Inflammatory macrophage treated with lipopolysaccharide for 4 hours (primary cell): ENCODE measurements at regions not wholly inside any gene's neighbourhood (a gene's known extent, or its start where the extent isn't known, plus 50 kb on each side); places are given as distances from the start of the nearest gene placed in this dataset.

Experiments used
- DNase-seq: peaks from one replicate; pipeline ENCODE4 v3.0.0-alpha.2; 2020

DNA sequence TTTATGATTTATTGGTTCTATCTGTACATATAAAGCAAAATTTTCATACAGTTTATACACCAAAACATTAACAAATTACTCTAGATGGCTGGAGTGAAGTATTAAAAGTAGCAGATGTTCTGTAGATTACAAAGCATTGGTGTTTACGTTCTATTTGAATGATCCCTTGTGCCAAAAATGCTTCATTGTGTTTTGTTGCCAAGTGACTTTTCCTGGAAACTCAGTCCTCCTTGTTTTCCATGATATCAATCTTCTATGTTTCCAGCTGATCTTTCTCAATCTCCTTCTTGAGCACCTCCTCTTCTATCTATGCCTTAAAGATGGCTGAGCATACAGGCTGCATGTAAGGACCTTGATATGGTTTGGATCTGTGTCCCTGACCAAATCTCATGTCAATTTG, 263.6 kb upstream of the CTSO start:
- no peak for DNase-seq

DNA sequence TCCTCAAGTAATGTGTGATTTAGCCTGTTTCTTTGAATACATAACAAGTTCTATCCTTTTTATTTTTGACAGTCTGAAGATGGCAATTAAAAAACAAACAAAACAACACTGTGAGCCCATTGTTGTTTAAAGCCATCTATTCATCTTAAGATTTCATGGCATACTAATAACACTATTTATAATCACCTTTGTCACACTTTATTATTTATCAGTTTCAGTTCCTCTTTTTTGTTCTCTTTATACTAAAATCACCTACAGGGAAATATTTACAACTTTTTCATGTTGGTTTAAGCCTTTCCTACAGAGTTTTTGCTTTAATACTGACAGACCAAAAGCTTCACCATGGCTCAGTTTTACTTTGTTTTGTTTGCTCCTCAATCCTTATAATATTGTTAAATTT, 247.4 kb upstream of the CTSO start:
- DNase-seq, result no peak

DNA sequence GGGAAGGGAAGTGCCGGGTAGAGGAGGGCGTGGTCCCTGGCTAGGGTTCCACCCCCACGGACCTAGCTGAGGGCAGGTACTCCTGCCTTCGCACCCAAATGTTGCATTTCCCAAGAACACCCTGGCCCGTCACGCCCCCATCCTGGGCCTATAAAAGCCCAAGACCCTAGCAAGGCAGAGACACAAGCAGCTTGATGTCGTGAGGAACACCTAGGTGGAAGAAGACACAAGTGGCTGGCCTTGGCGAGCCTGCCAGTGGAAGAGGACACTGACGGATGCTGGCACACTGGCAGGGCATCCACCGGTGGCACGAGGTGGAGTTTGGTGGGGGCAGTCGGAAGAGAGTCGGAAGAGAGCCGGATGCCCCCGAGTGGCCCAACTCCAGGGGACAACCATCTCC, 244.8 kb upstream of the CTSO start:
- no peak for DNase-seq

DNA sequence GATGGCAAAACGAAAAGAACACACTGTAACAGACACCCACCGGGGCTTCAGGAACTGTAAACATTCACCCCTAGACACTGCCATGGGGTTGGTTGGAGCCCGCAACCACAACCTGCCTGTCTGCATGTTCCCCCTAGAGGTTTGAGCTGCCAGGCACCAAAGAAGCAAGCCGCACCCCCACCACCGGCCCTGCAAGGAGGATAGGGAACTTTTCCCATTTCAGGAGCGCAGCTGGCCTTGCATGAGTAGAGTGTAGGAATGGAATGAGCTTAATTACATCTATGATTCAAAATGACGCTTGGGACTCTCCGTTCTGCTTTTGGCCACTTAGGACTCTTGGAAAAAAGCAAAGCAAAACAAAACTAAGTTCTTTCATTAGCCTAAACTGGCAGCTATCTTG, 243.6 kb upstream of the CTSO start:
- no peak for DNase-seq

DNA sequence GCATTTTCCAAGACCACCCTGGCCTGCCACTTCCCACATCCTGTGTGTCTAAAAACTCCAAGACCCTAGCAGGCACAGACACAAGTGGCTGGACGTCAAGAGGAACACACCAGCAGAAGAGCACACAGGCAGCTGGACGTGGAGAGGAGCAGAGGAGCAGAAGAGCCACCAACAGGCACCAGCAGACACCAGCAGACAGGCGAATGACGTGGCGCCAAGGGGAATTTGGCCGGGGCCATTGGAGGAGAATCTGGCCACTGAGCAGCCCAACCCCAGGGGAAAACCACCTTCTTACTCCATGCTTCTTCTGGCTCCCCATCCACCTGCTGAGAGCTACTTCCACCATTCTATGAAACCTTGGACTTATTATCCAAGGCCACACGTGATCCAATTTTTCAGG, 243.1 kb upstream of the CTSO start:
- DNase-seq, result no peak

DNA sequence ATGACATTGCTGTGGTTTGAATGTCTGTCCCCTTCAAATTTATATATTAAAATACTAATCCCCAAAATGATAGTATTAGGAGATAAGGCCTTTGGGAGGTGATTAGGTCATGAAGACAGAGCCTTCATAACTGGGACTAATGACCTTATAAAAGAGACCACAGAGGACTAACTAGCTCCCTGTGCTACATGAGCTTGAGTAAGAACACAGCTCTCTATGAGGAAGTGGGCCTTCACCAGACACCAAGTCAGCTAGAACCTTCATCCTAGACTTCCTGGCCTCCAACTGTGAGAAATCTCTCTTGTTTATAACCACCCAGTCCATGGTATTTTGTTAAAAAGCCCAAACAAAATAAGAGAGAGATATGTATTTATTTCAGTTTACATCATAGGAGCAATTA, 242.2 kb upstream of the CTSO start:
- DNase-seq, result peak; percentile 1

DNA sequence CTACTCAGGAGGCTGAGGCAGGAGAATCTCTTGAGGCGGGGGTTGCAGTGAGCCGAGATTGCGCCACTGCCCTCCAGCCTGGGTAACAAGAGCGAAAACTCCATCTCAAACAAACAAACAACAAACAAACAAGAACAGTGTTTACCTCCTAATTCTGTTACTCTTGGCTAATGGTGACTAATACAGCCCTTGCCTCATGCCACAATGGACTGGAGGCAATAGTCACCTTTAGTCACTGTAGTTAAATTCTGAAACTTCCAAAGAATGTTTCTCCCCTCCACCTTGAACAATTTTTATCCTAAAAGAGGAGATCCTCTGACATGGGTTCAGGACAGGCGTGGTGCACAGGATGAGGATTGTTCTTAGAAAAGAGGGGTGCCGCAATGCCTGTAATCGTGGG, 241.2 kb upstream of the CTSO start:
- DNase-seq, result no peak

DNA sequence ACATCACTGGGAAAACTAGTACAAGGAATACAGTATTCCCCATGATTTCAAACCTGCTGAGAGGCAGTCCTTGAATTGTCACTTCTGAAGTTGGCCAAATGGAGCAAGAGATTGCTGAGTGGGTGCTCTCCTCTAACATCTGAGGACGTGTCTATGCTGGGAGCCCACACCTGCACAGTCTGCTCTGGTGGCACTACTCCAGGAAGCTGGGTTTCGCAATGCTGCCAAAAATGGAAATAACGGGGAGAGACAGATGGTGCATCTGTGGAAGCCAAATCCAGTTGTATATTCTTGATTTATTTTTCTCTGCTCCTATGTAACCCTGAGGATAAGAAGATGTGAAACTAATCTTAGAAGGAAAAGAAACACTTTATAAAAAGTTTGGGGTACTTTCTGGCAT, 240.1 kb upstream of the CTSO start:
- DNase-seq, result peak; percentile 3

DNA sequence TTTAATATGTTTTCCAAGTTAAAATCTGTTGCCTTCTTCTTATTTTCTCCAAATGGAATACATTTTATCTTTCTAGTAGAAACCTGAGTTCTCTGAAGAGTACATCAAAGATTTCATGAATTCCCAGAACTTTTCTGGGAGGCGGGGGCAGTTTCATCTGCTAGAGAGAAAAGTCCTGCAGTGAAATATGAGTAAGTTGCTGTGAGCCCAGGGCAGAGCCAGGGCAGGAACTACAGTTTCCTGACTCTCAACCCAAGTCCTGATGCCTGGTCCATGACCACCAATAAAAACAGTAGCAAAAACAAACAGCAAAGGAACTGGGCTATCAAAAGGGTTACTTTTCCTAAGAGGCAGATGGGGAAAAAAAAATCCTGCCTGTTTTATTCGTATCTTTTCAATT, 239.4 kb upstream of the CTSO start:
- DNase-seq, result no peak

DNA sequence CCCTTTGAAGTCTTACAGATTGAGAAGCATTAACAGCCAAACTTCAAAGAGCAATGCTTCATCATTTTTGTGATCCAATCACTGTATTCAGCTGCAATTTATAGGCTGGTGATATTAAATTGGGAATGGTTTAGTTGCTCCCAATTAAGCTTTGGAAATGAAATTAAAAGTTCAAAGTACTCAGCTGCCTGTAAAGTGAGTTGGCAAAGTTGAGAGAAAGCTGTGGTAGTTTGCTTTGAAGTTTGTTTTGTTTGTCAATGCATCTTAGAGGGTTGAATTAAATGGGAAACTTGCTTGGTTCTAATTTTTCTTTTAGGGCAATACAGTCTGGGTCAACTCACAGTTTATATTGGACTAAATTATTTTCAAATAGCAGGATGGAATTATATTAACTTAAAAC, 238.4 kb upstream of the CTSO start:
- no peak for DNase-seq

DNA sequence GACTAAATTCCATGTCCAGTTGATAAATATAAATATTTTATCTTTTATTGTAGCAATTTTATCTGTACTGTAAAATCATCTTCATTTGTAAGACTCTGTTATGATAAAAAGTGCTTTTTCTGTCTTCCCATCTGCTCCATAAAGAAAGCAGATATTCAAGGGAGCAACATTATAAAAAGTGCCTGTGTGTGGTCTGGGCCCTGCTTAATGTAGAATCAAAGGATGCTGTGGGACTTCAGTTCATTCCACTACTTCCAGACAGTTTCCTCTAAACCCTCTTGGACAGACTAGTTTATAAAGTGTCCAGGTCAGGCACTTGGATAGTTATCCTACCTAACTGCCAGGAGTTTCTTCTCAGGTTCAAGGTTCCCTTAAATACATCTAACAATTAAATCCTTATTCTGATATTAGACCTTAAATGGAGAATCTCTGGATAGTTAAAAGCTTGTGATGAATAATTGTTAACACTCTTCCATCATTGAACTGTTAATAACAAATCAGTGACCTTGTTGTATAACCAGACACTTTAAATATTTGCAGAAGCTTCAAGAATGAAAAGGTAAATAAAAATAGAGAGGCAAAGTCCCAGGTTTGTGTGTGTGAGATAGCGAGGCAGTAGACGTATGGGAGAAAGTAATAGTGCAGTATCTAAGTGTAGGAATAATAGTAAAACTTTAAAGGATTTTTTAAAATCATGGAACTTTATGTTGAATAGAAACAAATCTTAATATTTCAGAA, 237.5 kb upstream of the CTSO start:
- DNase-seq, result no peak

DNA sequence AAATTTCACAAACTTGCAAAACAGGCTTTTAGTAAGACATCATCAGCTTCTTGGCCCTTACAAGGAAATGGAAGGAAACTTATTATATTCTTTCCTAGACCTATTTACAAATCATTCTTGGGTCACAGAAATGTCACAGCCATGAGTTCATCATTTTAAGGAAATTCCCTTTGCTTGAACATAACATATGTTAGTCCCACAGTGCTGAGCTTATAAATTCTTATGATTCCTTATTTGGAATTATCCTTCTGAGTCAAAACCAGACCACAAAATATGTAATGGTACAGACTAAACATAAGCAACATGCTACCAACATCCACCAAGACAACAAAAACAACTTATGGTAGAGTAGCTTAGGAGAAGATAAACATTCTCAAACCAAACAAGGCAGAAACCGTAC, 236.9 kb upstream of the CTSO start:
- DNase-seq, result peak; percentile 46

DNA sequence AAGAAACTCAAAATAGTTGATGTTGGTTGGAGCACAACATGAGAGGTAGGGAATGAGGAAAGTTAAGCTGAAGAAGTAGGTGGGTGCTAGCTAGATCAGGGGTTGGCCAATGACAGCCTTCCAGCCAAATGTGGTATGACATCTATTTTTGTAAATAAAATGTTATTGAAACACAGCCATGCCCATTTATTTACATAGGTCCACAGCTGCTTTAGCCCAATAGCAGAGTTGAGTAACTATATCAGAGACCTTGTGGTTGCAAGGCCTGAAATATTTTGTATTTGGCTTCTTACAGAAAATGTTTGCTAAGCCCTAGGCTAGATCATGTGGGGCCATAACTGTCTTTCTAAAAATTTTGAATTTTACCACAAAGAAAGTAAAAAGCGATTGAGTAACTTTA, 234.9 kb upstream of the CTSO start:
- no peak for DNase-seq

DNA sequence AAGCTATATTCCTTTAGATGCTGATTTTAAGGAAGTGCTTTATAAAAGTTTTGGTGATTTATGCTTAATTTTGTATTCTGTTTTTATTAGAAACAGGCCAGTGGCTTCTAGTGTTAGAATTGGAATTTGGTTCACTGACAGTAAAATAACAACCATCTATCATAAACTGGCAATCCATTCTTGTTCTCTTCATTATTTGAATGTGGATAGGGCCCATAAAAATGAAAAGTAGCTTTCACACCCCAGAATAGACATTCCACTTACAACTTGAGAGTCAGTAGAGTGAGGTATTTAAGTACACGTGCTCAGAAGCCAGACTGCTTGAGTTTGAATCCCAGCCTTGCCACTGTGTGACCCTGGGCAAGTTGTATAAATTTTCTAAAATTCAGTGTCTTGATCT, 232.4 kb upstream of the CTSO start:
- DNase-seq, result no peak

DNA sequence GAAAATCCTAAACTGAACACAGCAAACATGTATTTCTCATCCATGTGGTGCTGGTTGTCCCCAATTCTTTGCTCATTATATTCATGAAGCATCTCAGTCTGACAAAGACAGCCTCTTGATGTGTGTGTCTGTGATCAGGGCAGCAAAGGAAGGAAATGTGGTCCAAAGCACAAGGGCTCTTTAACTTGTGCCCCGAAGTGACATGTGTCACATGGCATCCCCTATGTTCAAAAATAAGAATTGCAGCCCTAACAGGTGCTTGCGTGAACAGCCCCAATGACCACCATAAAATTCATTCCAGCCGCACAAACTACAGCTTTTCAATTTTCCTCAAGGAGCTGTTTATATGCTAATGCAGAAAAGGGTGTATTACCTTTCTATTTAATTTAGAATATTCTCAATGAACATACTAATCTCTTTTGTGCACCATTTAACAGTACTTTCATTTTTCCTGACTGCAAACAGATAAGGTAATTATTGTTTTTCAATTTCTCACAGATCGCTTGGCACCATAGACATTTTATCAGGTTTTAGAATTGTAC, 231.9 kb upstream of the CTSO start:
- no peak for DNase-seq

DNA sequence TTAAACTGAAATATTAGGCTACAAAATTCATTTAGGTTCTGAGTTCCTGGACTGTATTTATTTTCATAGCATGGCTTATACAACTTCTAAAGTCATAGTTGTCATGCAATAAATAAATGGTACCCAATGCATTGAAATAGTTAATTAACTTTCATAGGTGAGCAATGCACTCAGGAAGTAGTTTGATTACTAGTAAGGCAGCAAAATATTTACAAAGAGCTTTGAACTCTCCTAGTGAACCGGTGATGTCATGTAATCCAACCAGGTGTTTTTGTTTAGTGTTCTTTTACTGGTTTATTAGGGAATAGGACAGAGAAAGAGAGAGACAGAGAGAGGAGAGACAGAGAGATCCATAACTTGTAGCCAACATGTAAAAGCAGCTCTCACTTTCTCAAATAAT, 228.6 kb upstream of the CTSO start:
- no peak for DNase-seq

DNA sequence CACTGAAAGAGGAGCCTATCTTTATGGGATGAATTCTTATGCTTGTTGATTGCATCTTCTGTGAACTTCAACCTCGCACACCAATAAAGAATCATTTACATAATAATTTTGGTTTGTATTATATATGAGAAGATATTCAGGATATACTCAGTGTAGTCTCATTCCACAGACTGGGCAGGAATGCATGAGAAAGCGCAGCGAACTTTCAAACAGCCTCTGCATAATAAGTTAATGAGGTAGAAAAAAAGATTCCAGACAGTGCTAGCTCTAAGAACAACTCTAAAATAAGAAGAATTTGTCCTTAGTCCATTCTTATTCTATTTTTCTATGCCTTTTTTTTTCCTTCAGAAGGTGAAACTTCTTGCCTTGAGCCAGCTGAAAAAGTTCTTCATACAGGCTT, 224.3 kb upstream of the CTSO start:
- DNase-seq, result no peak

DNA sequence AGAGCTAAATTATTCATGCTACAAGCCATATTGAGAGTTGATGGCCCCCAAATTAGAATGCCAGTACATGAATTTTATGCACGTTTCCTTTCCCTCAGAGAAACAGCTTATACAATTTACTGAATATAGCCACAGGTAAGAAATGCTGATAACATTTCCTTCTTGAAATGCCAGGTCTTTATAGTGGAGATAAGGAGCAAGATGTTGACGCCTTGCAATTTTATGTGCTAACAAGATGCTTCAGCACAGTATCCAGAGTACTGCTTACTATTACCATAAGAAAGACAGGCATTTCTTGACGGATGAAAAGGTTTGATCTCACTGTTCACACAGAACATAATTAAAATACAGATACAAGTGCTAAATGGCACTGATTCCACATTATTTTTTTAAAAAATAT, 223.2 kb upstream of the CTSO start:
- DNase-seq, result no peak

DNA sequence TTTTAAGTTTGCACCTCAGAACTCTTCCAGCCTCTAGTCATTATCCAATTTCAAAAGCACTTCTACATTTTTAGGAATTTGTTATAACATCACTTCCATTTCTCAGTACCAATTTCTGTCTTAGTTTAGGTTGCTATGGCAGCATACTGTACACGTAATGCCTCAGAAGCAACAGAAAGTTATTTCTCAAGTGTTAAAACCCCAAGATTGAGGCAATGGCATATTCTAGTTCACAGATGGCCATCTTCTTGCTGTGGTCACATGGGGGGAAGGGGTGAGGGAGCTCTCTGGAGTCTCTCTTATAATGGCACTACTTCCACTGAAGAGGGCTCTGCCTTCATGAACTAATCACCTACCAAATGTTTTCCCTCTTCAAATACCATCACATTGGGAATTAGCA, 220.3 kb upstream of the CTSO start:
- DNase-seq, result peak; percentile 23

DNA sequence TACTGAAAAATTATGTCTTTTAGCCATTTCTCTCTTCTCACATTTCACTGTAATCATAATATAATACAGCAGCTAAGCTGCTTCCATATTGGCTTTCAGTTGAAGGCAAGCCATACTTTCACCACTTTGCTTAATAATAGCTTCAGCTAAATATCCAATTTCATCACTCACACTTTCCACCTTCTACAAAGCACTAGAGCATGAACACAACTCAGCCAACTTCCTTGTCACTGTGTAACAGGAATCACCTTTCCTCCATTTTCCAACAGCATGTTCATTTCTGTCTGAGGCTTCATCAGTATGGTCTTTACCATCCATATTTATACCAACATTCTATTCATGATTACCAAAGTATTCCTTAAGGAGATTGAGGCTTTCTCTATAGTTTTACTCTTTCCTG, 219.8 kb upstream of the CTSO start:
- DNase-seq, result no peak

DNA sequence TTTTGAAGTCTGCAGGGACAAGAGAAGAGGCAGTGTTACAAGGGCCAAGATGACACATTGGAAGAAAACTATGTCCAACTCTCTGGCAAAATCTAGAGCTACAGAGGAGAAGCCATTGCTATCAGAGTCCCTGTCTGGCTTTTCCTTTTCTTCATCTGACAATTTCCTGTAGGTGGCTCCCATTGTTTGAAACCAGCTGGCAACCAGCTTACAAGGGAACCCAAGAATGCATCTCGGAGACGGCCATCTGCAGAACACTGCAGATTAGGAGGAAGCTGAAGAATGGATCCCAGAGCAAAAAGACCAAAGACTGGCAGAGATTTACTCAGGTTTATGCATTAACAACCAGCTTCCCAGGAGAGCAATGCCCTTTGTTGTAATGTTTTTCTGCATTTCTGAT, 216.2 kb upstream of the CTSO start:
- no peak for DNase-seq

DNA sequence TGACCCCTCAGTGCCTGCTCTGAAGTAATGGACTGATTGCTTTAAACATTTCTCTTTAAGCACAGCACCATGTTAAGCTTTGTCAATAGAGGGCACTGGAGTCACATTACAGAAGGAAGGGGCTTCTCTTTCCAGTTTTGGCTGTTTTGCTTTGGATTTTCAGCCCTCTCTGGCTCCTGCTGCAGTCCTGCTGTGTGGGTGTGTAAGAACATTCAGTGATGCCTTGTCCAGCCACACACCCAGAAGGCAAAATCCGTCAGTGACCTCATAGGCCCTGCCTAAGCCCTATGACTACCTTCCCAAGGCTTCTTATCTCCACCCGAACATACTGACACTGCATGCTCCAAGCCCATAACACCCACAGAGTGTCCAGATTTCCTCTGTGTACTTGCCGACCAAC, 215.3 kb upstream of the CTSO start:
- peak; percentile 7 for DNase-seq

DNA sequence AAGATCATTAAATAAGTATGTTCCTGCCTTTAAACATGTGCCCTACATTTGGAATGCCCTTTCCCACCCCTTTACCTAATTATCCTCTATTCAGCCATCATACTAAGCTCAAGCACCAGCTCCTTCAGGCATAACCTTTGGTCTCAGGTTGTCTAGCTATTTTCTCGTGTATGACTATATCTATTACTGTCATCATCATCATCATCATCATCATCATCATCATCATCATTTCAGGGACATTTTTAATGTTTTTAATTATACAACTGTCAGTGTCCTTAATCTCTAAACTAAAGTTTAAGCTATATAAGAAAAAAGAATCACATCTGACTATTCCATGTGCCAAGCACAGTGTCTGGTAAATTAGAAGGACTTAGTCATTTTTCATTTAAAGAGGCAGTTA, 214.6 kb upstream of the CTSO start:
- no peak for DNase-seq

DNA sequence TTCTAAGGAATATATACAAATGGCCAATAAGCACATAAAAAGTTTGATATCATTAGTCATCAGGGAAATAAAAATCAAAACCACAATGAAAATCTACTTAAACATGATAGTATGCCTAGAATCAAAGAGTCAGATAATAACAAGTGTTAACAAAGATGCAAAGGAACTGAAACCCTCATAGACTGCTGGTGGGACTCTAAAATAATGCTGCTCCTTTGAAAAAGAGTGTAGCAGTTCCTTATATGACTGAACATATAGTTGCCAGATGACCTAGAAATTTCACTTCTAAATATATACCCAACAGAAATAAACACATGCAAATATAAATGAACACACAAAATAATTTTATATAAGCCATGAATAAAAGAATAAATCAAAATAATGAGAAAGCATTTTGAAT, 205.1 kb upstream of the CTSO start:
- DNase-seq, result no peak

DNA sequence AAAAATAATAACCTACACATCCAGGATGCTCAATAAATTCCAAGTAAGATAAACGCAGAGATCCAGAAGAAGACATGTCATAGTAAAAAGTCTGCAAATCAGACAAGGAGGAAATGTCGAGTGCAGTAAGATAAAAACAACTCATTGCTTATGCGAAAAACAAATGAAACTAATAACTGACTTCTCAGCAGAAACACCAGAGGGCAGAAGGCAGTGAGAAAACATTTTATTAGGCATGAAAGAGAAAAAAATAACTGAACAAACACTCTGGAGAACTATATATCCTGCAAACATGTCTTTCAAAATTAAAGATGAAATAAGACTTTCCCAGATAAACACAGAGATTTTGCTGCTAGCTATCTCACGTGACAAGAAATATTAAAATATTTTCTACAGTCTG, 201.3 kb upstream of the CTSO start:
- no peak for DNase-seq

DNA sequence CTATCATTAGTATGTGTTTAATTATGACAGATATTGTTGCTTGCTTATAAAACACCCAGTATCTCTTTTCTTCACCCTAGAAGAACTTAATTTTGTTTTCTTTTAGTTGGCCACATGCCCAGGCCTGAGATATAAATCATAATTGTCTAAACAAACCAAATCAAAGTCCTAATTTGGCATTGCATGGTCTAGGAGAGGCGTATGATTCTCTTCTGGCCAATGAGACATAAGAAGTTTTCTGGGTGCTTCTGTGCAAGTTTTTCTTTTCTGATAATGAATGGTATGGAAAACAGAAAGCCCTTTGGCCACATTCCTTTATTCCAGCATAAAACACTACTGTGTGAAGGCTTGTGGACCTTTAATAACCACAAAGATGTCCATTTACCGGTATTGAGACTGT, 192.9 kb upstream of the CTSO start:
- DNase-seq, result no peak
